K562 (cell line): ENCODE measurements at regions not wholly inside any gene's neighbourhood (a gene's known extent, or its start where the extent isn't known, plus 50 kb on each side); places are given as distances from the start of the nearest gene placed in this dataset.

ENCODE experiments used
- ATAC-seq: fragments of 200-7000 bp; cut with Tn5 transposase; 3 replicates; pipeline ENCODE4 v1.9.1; 2020; ENCODE audit warnings: moderate library complexity
- BruUV-seq: library from RNA; stranded (reverse); fragments of 400-500 nt; replicated peaks from 2 replicates; lab custom pipeline; 2021; lab: Mats Ljungman, UMichigan
- CTCF ChIA-PET: fragments of 300-600 bp; formaldehyde crosslinking; extraction: SDS; loops from one replicate; lab custom pipeline; 2021; ENCODE audit warnings: low intra/inter-chr PET ratio; lab: Yijun Ruan, JAX
- POLR2A ChIA-PET: fragments of 300-600, 350-650 bp; sonication (Branson Sonifier 250); formaldehyde crosslinking; extraction: SDS; loops from one replicate; lab custom pipeline; 2021; ENCODE audit warnings: antibody characterized with exemption, inconsistent platforms; lab: Yijun Ruan, JAX
- DNase-seq, 4 experiments: peaks; one replicate each; pipeline versions ENCODE4 v3.0.0 to v3.0.0-alpha.2; 2011 to 2018; ENCODE audit warnings: low spot score in 3 of 4, mixed read lengths in 3 of 4; ENCODE audit errors: extremely low read depth in 1 of 4
- FAIRE-seq: peaks from 2 replicates; lab custom pipeline; 2011; peaks lifted over from hg19 to GRCh38; lab: Jason Lieb, UNC
- H2AFZ ChIP-seq: 2 replicates; pipeline ENCODE4 v1.6.0; 2011; ENCODE audit warnings: low read depth, low read length, control low read depth, inconsistent platforms
- H3K27ac ChIP-seq: fragments of 200-600 bp; 3 replicates; pipeline ENCODE4 v1.8.0; 2011; ENCODE audit warnings: low read depth, mild to moderate bottlenecking, control low read depth, inconsistent platforms, low read length, moderate library complexity, mixed read lengths; ENCODE audit errors: extremely low read depth
- H3K27me3 ChIP-seq, 2 experiments: fragments of 300-600 bp in 1 of 2; 2 replicates in 1 of 2; 3 replicates in 1 of 2; pipeline versions ENCODE4 v1.6.0 to v1.8.0; 2011; ENCODE audit warnings: inconsistent platforms in 2 of 2, low read length in 2 of 2, mild to moderate bottlenecking in 1 of 2, mixed read lengths in 1 of 2, moderate library complexity in 1 of 2; ENCODE audit not compliant: control insufficient read depth in 2 of 2, insufficient read depth in 2 of 2
- H3K36me3 ChIP-seq: fragments of 300-600 bp; 3 replicates; pipeline ENCODE4 v1.8.0; 2011; ENCODE audit warnings: mild to moderate bottlenecking, low read length, inconsistent platforms; ENCODE audit not compliant: control insufficient read depth, insufficient read depth
- H3K4me1 ChIP-seq, 2 experiments: fragments of 200-600 bp in 1 of 2; replicated peaks in 1 of 2; 2 replicates in 1 of 2; 3 replicates in 1 of 2; pipeline versions ENCODE4 v1.5.1 to v1.8.0; 2011; ENCODE audit warnings: inconsistent platforms in 2 of 2, low read length in 2 of 2, mild to moderate bottlenecking in 1 of 2, mixed read lengths in 1 of 2, moderate library complexity in 1 of 2; ENCODE audit not compliant: control insufficient read depth in 2 of 2, insufficient read depth in 2 of 2
- H3K4me2 ChIP-seq: 2 replicates; pipeline ENCODE4 v1.6.1; 2011; ENCODE audit warnings: low read length, control low read depth, inconsistent platforms, mixed read lengths; ENCODE audit not compliant: insufficient read depth
- H3K4me3 ChIP-seq: fragments of 200-600 bp; sonication (generic), shearing (Covaris generic); 2 replicates; pipeline ENCODE4 v1.5.1; 2016; ENCODE audit warnings: control low read depth, inconsistent platforms
- H3K79me2 ChIP-seq: fragments of 200-600 bp; 3 replicates; pipeline ENCODE4 v1.8.0; 2011; ENCODE audit warnings: low read length, inconsistent platforms; ENCODE audit not compliant: control insufficient read depth, insufficient read depth
- H3K9ac ChIP-seq, 2 experiments: 2 replicates each; pipeline versions ENCODE4 v1.6.0 to v1.6.1; 2011; ENCODE audit warnings: low read depth in 2 of 2, low read length in 2 of 2, control low read depth in 1 of 2, inconsistent platforms in 1 of 2, mild to moderate bottlenecking in 1 of 2, mixed read lengths in 1 of 2; ENCODE audit not compliant: insufficient read depth in 1 of 2
- H3K9me1 ChIP-seq: one replicate; pipeline ENCODE4 v1.6.0; 2011; ENCODE audit warnings: inconsistent platforms, mild to moderate bottlenecking, low read length, moderate library complexity; ENCODE audit not compliant: control insufficient read depth, insufficient read depth
- H3K9me3 ChIP-seq: replicated peaks from 2 replicates; pipeline ENCODE4 v1.5.1; 2011; ENCODE audit warnings: low read depth, low read length, inconsistent platforms; ENCODE audit not compliant: control insufficient read depth, insufficient read depth
- H4K20me1 ChIP-seq: replicated peaks from 2 replicates; pipeline ENCODE4 v1.6.1; 2011; ENCODE audit warnings: low read length, inconsistent platforms, mixed read lengths; ENCODE audit not compliant: control insufficient read depth, insufficient read depth
- CAMTA2 ChIP-seq: fragments of 250-450 bp; sonication (Bioruptor Pico); conservative IDR thresholded peaks from 2 replicates; pipeline ENCODE4 v1.5.1; 2022
- HNRNPUL1 ChIP-seq: fragments of 200-400 bp; formaldehyde crosslinking; IDR thresholded peaks from 2 replicates; pipeline ENCODE4 v1.6.1; 2017; ENCODE audit warnings: low read length
- MAFF ChIP-seq: IDR thresholded peaks from 2 replicates; pipeline ENCODE4 v1.6.1; 2012; ENCODE audit warnings: low read length, improper control_type of control experiment
- RBM39 ChIP-seq: fragments of 200-400 bp; formaldehyde crosslinking; optimal IDR thresholded peaks from 2 replicates; pipeline ENCODE3; 2018; ENCODE audit warnings: low read depth, low read length
- RFX1 ChIP-seq: fragments of 450-650 bp; IDR thresholded peaks from 2 replicates; pipeline ENCODE4 v1.6.1; 2016; ENCODE audit warnings: mild to moderate bottlenecking, moderate library complexity
- SMC3 ChIP-seq: conservative IDR thresholded peaks from 2 replicates; pipeline ENCODE4 v1.6.1; 2011; ENCODE audit warnings: low read depth, low read length, improper control_type of control experiment; ENCODE audit not compliant: insufficient read depth
- ZBTB1 ChIP-seq: sonication (generic); formaldehyde crosslinking; IDR thresholded peaks from 2 replicates; pipeline ENCODE4 v1.8.1; 2023; ENCODE audit warnings: missing genetic modification reagents, low read depth, mild to moderate bottlenecking, borderline replicate concordance
- ZNF133 ChIP-seq: fragments of 250-450 bp; sonication (Bioruptor Pico); IDR thresholded peaks from 2 replicates; pipeline ENCODE4 v1.4.0; 2020; ENCODE audit warnings: mild to moderate bottlenecking
- ZNF311 ChIP-seq: fragments of 250-450 bp; sonication (Bioruptor Pico); IDR thresholded peaks from 2 replicates; pipeline ENCODE4 v1.4.0; 2020; ENCODE audit warnings: mild to moderate bottlenecking, moderate library complexity
- WGBS: fragments of 100-300 bp; shearing (Covaris generic); methylation state at CpG from one replicate; pipeline ENCODE4 v1.1.6; 2016; ENCODE audit warnings: low coverage, mixed read lengths; ENCODE audit not compliant: insufficient coverage; ENCODE audit errors: missing lambda C conversion rate; 5-methylcytosine and 5-hydroxymethylcytosine counted together
- in situ Hi-C: fragments of 300-500 bp; cut with MboI; formaldehyde crosslinking; loops from 4 replicates; pipeline ENCODE4 v1.15.0; 2018; ENCODE audit warnings: inconsistent platforms, mixed read lengths
- intact Hi-C: fragments of 100-400 bp; cut with micrococcal nuclease; formaldehyde crosslinking; loops from 2 replicates; pipeline ENCODE4 v1.14.2; 2022
- TF ChIP-seq, protein P1 (sequence below), 2 experiments: IDR thresholded peaks in 1 of 2; conservative IDR thresholded peaks in 1 of 2; 2 replicates each; pipeline ENCODE4 v1.6.1; 2016; ENCODE audit warnings: low read depth in 2 of 2, mild to moderate bottlenecking in 1 of 2, missing compliant biosample characterization in 1 of 2, missing genetic modification characterization in 1 of 2, moderate library complexity in 1 of 2
- TF ChIP-seq, protein P2 (sequence below): fragments of 150-350 bp; IDR thresholded peaks from 2 replicates; pipeline ENCODE4 v1.6.1; 2014; ENCODE audit warnings: low read depth, mild to moderate bottlenecking, low read length, borderline replicate concordance

- DNase-seq (no peak), ATAC-seq (no peak), FAIRE-seq (no peak)
- Histone ChIP-seq H3K27ac (no peak overlapping the region), H3K4me3 (no peak overlapping the region), H3K9me3 (no peaks in the 10 kb centered on the region), H3K9ac (no peak overlapping the region), H3K9me1 (no peaks in the 10 kb centered on the region), H3K27me3 (no peaks in the 10 kb centered on the region), H4K20me1 (no peaks in the 10 kb centered on the region), H3K4me1 (no peaks in the 10 kb centered on the region), H3K79me2 (no peaks in the 10 kb centered on the region), H3K4me2 (no peak overlapping the region), H2AFZ (no peak overlapping the region), H3K36me3 (no peaks in the 10 kb centered on the region)
- ChIA-PET POLR2A (no interaction called here), CTCF (no interaction called here)
- in situ Hi-C loops: no loop called here
- intact Hi-C loops: no loop called here
- BruUV-seq: no TSS peak
- 2% methylated on average over 3 of the region's 3 CpGs for WGBS
- peak; percentile 30; the same call in 1 of the 2 replicates for TF ChIP-seq RFX1
- TF ChIP-seq, protein P1, sequence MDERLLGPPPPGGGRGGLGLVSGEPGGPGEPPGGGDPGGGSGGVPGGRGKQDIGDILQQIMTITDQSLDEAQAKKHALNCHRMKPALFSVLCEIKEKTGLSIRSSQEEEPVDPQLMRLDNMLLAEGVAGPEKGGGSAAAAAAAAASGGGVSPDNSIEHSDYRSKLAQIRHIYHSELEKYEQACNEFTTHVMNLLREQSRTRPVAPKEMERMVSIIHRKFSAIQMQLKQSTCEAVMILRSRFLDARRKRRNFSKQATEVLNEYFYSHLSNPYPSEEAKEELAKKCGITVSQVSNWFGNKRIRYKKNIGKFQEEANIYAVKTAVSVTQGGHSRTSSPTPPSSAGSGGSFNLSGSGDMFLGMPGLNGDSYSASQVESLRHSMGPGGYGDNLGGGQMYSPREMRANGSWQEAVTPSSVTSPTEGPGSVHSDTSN (CRISPR knock-in tag; IDR thresholded peaks at IDR 0.05; ENCODE audit: low read depth): no peak
- TF ChIP-seq, protein P1 (tag; conservative IDR thresholded peaks at IDR 0.05; ENCODE audit: low read depth): no peak
Measured at GRCh38 chr5:61840361-61840760, 465.6 kb upstream of the KIF2A start.

DNA sequence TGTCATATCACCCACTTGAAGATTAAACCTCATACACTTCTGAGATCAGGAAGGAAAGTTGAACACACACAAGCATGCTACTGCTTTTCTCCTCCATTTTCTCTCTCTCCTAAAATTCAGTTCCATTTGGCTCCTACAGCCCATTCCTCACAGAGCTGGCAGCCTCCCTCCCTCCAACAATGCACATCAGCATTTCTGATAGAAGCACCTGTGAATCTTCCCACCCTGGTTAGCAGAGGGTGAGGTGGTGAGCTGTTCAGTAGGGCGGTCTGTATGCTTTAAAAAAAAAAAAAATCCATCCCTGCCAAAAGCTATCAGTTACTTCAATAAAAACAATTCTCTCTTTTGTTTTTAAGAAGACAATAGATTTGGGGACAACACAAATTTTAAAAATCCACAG lies 463.2 kb upstream of the KIF2A start:
- no peak for FAIRE-seq
- DNase-seq: no peak
- CTCF ChIA-PET: no interaction called here
- no peak overlapping the region for H3K27ac ChIP-seq
- in situ Hi-C loops (no loop called here), intact Hi-C loops (no loop called here)
- H3K9me1 ChIP-seq: no peaks in the 10 kb centered on the region
- no peak overlapping the region for H3K9ac ChIP-seq
- H2AFZ ChIP-seq: no peak overlapping the region
- no peaks in the 10 kb centered on the region for H3K9me3 ChIP-seq
- POLR2A ChIA-PET: interaction anchor here (0.6 kb wide), 1 partner anchor 12 kb away, joined by 3 read pairs; no protein-coding TSS in a partner anchor
- no peaks in the 10 kb centered on the region for H3K79me2 ChIP-seq
- no peak overlapping the region for H3K4me2 ChIP-seq
- no peaks in the 10 kb centered on the region for H3K36me3 ChIP-seq
- H3K27me3 ChIP-seq: no peaks in the 10 kb centered on the region
- BruUV-seq: no TSS peak
- H4K20me1 ChIP-seq: no peaks in the 10 kb centered on the region
- no peak overlapping the region for H3K4me3 ChIP-seq
- no peaks in the 10 kb centered on the region for H3K4me1 ChIP-seq
- ATAC-seq: no peak
- WGBS: 0% methylated on average over 1 of the region's 1 CpG
- TF ChIP-seq HNRNPUL1: no peak
- TF ChIP-seq MAFF: no peak
- TF ChIP-seq ZBTB1 (CRISPR knock-in tag): no peak
- no peak for TF ChIP-seq ZNF133 (CRISPR knock-in tag)
- TF ChIP-seq RBM39: no peak
- TF ChIP-seq SMC3: no peak
- TF ChIP-seq, protein P2, sequence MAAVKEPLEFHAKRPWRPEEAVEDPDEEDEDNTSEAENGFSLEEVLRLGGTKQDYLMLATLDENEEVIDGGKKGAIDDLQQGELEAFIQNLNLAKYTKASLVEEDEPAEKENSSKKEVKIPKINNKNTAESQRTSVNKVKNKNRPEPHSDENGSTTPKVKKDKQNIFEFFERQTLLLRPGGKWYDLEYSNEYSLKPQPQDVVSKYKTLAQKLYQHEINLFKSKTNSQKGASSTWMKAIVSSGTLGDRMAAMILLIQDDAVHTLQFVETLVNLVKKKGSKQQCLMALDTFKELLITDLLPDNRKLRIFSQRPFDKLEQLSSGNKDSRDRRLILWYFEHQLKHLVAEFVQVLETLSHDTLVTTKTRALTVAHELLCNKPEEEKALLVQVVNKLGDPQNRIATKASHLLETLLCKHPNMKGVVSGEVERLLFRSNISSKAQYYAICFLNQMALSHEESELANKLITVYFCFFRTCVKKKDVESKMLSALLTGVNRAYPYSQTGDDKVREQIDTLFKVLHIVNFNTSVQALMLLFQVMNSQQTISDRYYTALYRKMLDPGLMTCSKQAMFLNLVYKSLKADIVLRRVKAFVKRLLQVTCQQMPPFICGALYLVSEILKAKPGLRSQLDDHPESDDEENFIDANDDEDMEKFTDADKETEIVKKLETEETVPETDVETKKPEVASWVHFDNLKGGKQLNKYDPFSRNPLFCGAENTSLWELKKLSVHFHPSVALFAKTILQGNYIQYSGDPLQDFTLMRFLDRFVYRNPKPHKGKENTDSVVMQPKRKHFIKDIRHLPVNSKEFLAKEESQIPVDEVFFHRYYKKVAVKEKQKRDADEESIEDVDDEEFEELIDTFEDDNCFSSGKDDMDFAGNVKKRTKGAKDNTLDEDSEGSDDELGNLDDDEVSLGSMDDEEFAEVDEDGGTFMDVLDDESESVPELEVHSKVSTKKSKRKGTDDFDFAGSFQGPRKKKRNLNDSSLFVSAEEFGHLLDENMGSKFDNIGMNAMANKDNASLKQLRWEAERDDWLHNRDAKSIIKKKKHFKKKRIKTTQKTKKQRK: no peak
- no peak for TF ChIP-seq CAMTA2 (CRISPR knock-in tag)
- no peak for TF ChIP-seq ZNF311 (CRISPR knock-in tag)
